ENCODE measurements at regions not wholly inside any gene's neighbourhood (a gene's known extent, or its start where the extent isn't known, plus 50 kb on each side); places are given as distances from the start of the nearest gene placed in this dataset.
A peak's percentile ranks its signal among the peaks of the same experiment; 100 is the strongest.
"Not testable (repeated sequence)": the region's sequence is repeated elsewhere in the genome, so short reads cannot be mapped to it uniquely, and the experiment has no call there.

- not testable (repeated sequence) for DNase-seq (ENCODE audit: low read depth)
Measured at GRCh38 chr20:25798174-25798993, 101.7 kb upstream of the ZNF337 start.

GRCh38 chr20:25797062-25797461 lies 100.4 kb upstream of the ZNF337 start:
- DNase-seq (ENCODE audit: low read depth): not testable (repeated sequence)

- not testable (repeated sequence) for DNase-seq (ENCODE audit: low read depth)
Measured at GRCh38 chr20:25777241-25777640, 80.6 kb upstream of the ZNF337 start.

- DNase-seq (ENCODE audit: low read depth): not testable (repeated sequence)
Measured at GRCh38 chr20:25774711-25775110, 78.1 kb upstream of the ZNF337 start.

GRCh38 chr20:25774203-25774602 lies 77.5 kb upstream of the ZNF337 start:
- DNase-seq (ENCODE audit: low read depth): not testable (repeated sequence)

GRCh38 chr20:25772437-25772836 lies 75.8 kb upstream of the ZNF337 start:
- not testable (repeated sequence) for DNase-seq (ENCODE audit: low read depth)

- DNase-seq (ENCODE audit: low read depth): not testable (repeated sequence)
Measured at GRCh38 chr20:25771818-25772217, 75.2 kb upstream of the ZNF337 start.

GRCh38 chr20:25761596-25761995 lies 64.9 kb upstream of the ZNF337 start:
- DNase-seq (ENCODE audit: low read depth): no peak

- not testable (repeated sequence) for DNase-seq (ENCODE audit: low read depth)
Measured at GRCh38 chr20:25761046-25761445, 64.4 kb upstream of the ZNF337 start.

- DNase-seq (ENCODE audit: low read depth): peak; percentile 34
Measured at GRCh38 chr20:25750765-25751696, 54.4 kb upstream of the ZNF337 start.

GRCh38 chr20:25750220-25750764 lies 53.6 kb upstream of the ZNF337 start:
- peak; percentile 3 for DNase-seq (ENCODE audit: low read depth)

- no peak for DNase-seq (ENCODE audit: low read depth)
Measured at GRCh38 chr20:25749649-25750048, 53.0 kb upstream of the ZNF337 start.

Measured in amniotic epithelial cell (primary cell).